ENCODE measurements at regions not wholly inside any gene's neighbourhood (a gene's known extent, or its start where the extent isn't known, plus 50 kb on each side); places are given as distances from the start of the nearest gene placed in this dataset.

DNA sequence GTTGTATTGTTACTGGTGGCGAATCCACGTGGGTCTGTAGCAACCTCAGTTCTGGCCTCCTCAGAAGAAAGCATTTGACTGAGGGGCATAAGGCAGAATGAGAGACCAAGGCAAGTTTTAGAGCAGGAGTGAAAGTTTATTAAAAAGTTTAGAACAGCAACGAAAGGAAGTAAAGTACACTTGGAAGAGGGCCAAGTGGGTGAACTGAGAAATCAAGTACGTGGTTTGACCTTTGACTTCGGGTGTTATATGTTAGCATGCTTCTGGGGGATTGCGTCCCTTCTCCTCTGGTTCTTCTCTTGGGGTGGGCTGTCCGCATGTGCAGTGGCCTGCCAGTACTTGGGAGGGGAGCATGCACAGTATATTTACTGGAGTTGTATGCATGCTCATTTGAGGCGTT lies 232.7 kb upstream of the GATB start:
- no peak for TF ChIP-seq CTCF (conservative IDR thresholded peaks at IDR 0.05; ENCODE audit: low read depth, low read length)
- no peak for TF ChIP-seq EZH2 (IDR thresholded peaks at IDR 0.05; ENCODE audit: low read length, unreplicated experiment)
- TF ChIP-seq EZH2phosphoT487 (IDR thresholded peaks at IDR 0.05; ENCODE audit: borderline replicate concordance, low read length) = no peak

All from PC-3 (cell line).